H1 (cell line): ENCODE measurements at regions not wholly inside any gene's neighbourhood (a gene's known extent, or its start where the extent isn't known, plus 50 kb on each side); places are given as distances from the start of the nearest gene placed in this dataset.
"Not testable (repeated sequence)": the region's sequence is repeated elsewhere in the genome, so short reads cannot be mapped to it uniquely, and the experiment has no call there.

Experiments used
- CTCF ChIA-PET: fragments of 300-600 bp; sonication (Branson Sonifier 250); formaldehyde crosslinking; loops from one replicate; lab custom pipeline; 2021; ENCODE audit not compliant: partially characterized antibody; lab: Charles Lee
- POLR2A ChIA-PET: fragments of 300-600 bp; sonication (Branson Sonifier 250); formaldehyde crosslinking; loops from one replicate; lab custom pipeline; 2021; ENCODE audit warnings: inconsistent platforms; ENCODE audit not compliant: partially characterized antibody; lab: Charles Lee
- DNase-seq, 2 experiments: peaks; one replicate each; pipeline versions ENCODE4 v3.0.0 to v3.0.0-alpha.2; 2010 to 2022; ENCODE audit warnings: low spot score in 2 of 2, low read depth in 1 of 2, mixed read lengths in 1 of 2
- FAIRE-seq: peaks from 2 replicates; lab custom pipeline; 2011; peaks lifted over from hg19 to GRCh38; lab: Jason Lieb, UNC
- H2AFZ ChIP-seq: 2 replicates; pipeline ENCODE4 v1.8.1; 2012; ENCODE audit warnings: low read length, inconsistent platforms
- H2AK5ac ChIP-seq: 2 replicates; pipeline ENCODE4 v1.6.1; 2013; ENCODE audit warnings: low read depth, low read length
- H2BK120ac ChIP-seq: replicated peaks from 2 replicates; pipeline ENCODE3; 2013; ENCODE audit warnings: low read depth, low read length, inconsistent platforms
- H2BK12ac ChIP-seq: 2 replicates; pipeline ENCODE4 v1.6.1; 2013; ENCODE audit warnings: low read depth, low read length
- H2BK15ac ChIP-seq: 2 replicates; pipeline ENCODE4 v1.6.1; 2013; ENCODE audit warnings: low read length
- H2BK20ac ChIP-seq: 2 replicates; pipeline ENCODE4 v1.6.1; 2013; ENCODE audit warnings: low read length
- H2BK5ac ChIP-seq: 2 replicates; pipeline ENCODE4 v1.6.1; 2013; ENCODE audit warnings: low read depth, low read length
- H3K14ac ChIP-seq: 2 replicates; pipeline ENCODE4 v1.6.1; 2013; ENCODE audit warnings: inconsistent platforms; ENCODE audit not compliant: insufficient read length
- H3K18ac ChIP-seq: 2 replicates; pipeline ENCODE4 v1.6.1; 2013; ENCODE audit warnings: low read length; ENCODE audit errors: extremely low read depth
- H3K23ac ChIP-seq: 2 replicates; pipeline ENCODE4 v1.6.1; 2013; ENCODE audit warnings: inconsistent platforms; ENCODE audit not compliant: insufficient read length
- H3K23me2 ChIP-seq: 2 replicates; pipeline ENCODE4 v1.6.1; 2013; ENCODE audit warnings: low read depth, low read length
- H3K27ac ChIP-seq: 2 replicates; pipeline ENCODE4 v1.6.1; 2011; ENCODE audit warnings: low read depth, low read length, inconsistent platforms
- H3K27me3 ChIP-seq, 4 experiments: replicated peaks in 1 of 4; 1 replicate in 1 of 4; 2 replicates in 3 of 4; pipeline versions ENCODE4 v1.6.1 to v1.8.1; 2011 to 2013; ENCODE audit warnings: low read length in 3 of 4, mild to moderate bottlenecking in 3 of 4, inconsistent platforms in 2 of 4, mixed read lengths in 2 of 4, moderate library complexity in 1 of 4; ENCODE audit not compliant: control insufficient read depth in 3 of 4, insufficient read depth in 3 of 4; ENCODE audit errors: extremely low read depth in 1 of 4
- H3K36me3 ChIP-seq, 4 experiments: 2 replicates each; pipeline versions ENCODE4 v1.6.1 to v1.8.1; 2011 to 2013; ENCODE audit warnings: mild to moderate bottlenecking in 4 of 4, low read length in 3 of 4, moderate library complexity in 2 of 4, control low read depth in 1 of 4, inconsistent platforms in 1 of 4; ENCODE audit not compliant: insufficient read depth in 4 of 4, control insufficient read depth in 2 of 4
- H3K4ac ChIP-seq: replicated peaks from 2 replicates; pipeline ENCODE3; 2013; ENCODE audit warnings: low read length, low read depth, mixed read lengths, inconsistent platforms; ENCODE audit not compliant: insufficient read length
- H3K4me1 ChIP-seq, 4 experiments: replicated peaks in 1 of 4; 1 replicate in 1 of 4; 2 replicates in 3 of 4; pipeline versions ENCODE4 v1.6.1 to v1.8.1; 2011 to 2013; ENCODE audit warnings: low read length in 3 of 4, inconsistent platforms in 2 of 4, mixed read lengths in 1 of 4; ENCODE audit not compliant: insufficient read depth in 4 of 4, control insufficient read depth in 3 of 4
- H3K4me2 ChIP-seq, 2 experiments: 2 replicates each; pipeline versions ENCODE4 v1.6.1 to v1.8.1; 2011 to 2013; ENCODE audit warnings: low read depth in 2 of 2, low read length in 2 of 2, control low read depth in 1 of 2, inconsistent platforms in 1 of 2, mild to moderate bottlenecking in 1 of 2; ENCODE audit not compliant: insufficient read depth in 1 of 2
- H3K4me3 ChIP-seq, 4 experiments: fragments of 200-600, 300-600 bp in 1 of 4; sonication (generic), shearing (Covaris generic), sonication (Bioruptor Twin) in 1 of 4; 2 replicates each; pipeline versions ENCODE4 v1.5.1 to v1.8.1; 2011 to 2016; ENCODE audit warnings: low read length in 4 of 4, low read depth in 3 of 4, control low read depth in 2 of 4, inconsistent platforms in 2 of 4, mild to moderate bottlenecking in 2 of 4, mixed read lengths in 1 of 4, moderate library complexity in 1 of 4; ENCODE audit not compliant: insufficient read depth in 2 of 4; ENCODE audit errors: extremely low read depth in 1 of 4
- H3K56ac ChIP-seq: replicated peaks from 2 replicates; pipeline ENCODE3; 2013; ENCODE audit warnings: low read depth, mild to moderate bottlenecking, mixed read lengths, low read length, inconsistent platforms; ENCODE audit not compliant: insufficient read length
- H3K79me1 ChIP-seq: 2 replicates; pipeline ENCODE4 v1.6.1; 2013; ENCODE audit warnings: low read depth, low read length, control low read depth
- H3K79me2 ChIP-seq, 2 experiments: 2 replicates each; pipeline versions ENCODE4 v1.6.1 to v1.8.1; 2012 to 2013; ENCODE audit warnings: low read length in 2 of 2, mild to moderate bottlenecking in 2 of 2, inconsistent platforms in 1 of 2; ENCODE audit not compliant: insufficient read depth in 2 of 2, control insufficient read depth in 1 of 2
- H3K9ac ChIP-seq, 4 experiments: replicated peaks in 1 of 4; 1 replicate in 1 of 4; 2 replicates in 3 of 4; pipeline versions ENCODE4 v1.6.1 to v1.8.1; 2011 to 2013; ENCODE audit warnings: low read depth in 3 of 4, low read length in 3 of 4, control low read depth in 2 of 4, mild to moderate bottlenecking in 2 of 4, moderate library complexity in 2 of 4, inconsistent platforms in 1 of 4; ENCODE audit errors: extremely low read depth in 1 of 4
- H3K9me3 ChIP-seq, 2 experiments: 2 replicates each; pipeline versions ENCODE4 v1.6.1 to v1.8.1; 2012 to 2013; ENCODE audit warnings: mild to moderate bottlenecking in 2 of 2, moderate library complexity in 2 of 2, control low read depth in 1 of 2, inconsistent platforms in 1 of 2, low read depth in 1 of 2, low read length in 1 of 2, mixed read lengths in 1 of 2; ENCODE audit not compliant: insufficient read depth in 2 of 2
- H4K20me1 ChIP-seq, 2 experiments: replicated peaks in 1 of 2; 2 replicates each; pipeline versions ENCODE3 to v1.8.1; 2011 to 2013; ENCODE audit warnings: inconsistent platforms in 2 of 2, low read length in 2 of 2, mild to moderate bottlenecking in 1 of 2; ENCODE audit not compliant: insufficient read depth in 2 of 2, control insufficient read depth in 1 of 2
- H4K5ac ChIP-seq: 2 replicates; pipeline ENCODE4 v1.6.1; 2013; ENCODE audit warnings: low read length, low read depth, mixed read lengths, inconsistent platforms; ENCODE audit not compliant: insufficient read length
- H4K8ac ChIP-seq: 2 replicates; pipeline ENCODE4 v1.8.0; 2013; ENCODE audit warnings: mild to moderate bottlenecking, moderate library complexity, low read length, inconsistent platforms; ENCODE audit not compliant: insufficient read depth; ENCODE audit errors: extremely low read depth
- H4K91ac ChIP-seq: replicated peaks from 2 replicates; pipeline ENCODE3; 2013; ENCODE audit warnings: low read length, mixed read lengths, inconsistent platforms; ENCODE audit not compliant: insufficient read length
- WGBS, 2 experiments: shearing (Covaris generic) in 1 of 2; methylation state at CpG; one replicate each; pipeline versions ENCODE4 v1.1.6 to v1.1.7; 2013 to 2015; ENCODE audit warnings: low lambda C conversion rate in 2 of 2, mixed read lengths in 2 of 2, inconsistent platforms in 1 of 2, low coverage in 1 of 2, missing lambda C conversion rate in 1 of 2; ENCODE audit not compliant: insufficient replicate concordance in 2 of 2, insufficient coverage in 1 of 2, insufficient read length in 1 of 2; ENCODE audit errors: extremely low coverage in 1 of 2, missing lambda C conversion rate in 1 of 2; 5-methylcytosine and 5-hydroxymethylcytosine counted together

- CTCF ChIA-PET, H3K9ac ChIP-seq, H3K79me1 ChIP-seq, H3K4me2 ChIP-seq, H3K4me1 ChIP-seq, DNase-seq, H3K23ac ChIP-seq, H2BK15ac ChIP-seq, H2AFZ ChIP-seq, H2BK20ac ChIP-seq, H2BK12ac ChIP-seq, H3K36me3 ChIP-seq, H3K56ac ChIP-seq, H4K5ac ChIP-seq, H3K23me2 ChIP-seq, H3K4me3 ChIP-seq, H2BK5ac ChIP-seq, H3K9me3 ChIP-seq, H3K27ac ChIP-seq, H4K20me1 ChIP-seq, H3K79me2 ChIP-seq, H4K8ac ChIP-seq, H3K27me3 ChIP-seq, H2BK120ac ChIP-seq, POLR2A ChIA-PET, H2AK5ac ChIP-seq, H3K4ac ChIP-seq, H4K91ac ChIP-seq, H3K14ac ChIP-seq, FAIRE-seq, H3K18ac ChIP-seq: not testable (repeated sequence)
- 95% methylated on average over 4 of the region's 4 CpGs; no CpG with 5 or more reads in 1 of the 2 experiments for WGBS, 2 experiments
These were observed 761.3 kb downstream of the PCDH11X start for GRCh38 chrX:92540461-92540860.

GRCh38 chrX:92558323-92558722 is 779.1 kb downstream of the PCDH11X start:
- H3K79me2 ChIP-seq, POLR2A ChIA-PET, H3K4me1 ChIP-seq, H4K8ac ChIP-seq, H3K4me3 ChIP-seq, H3K18ac ChIP-seq, H3K27me3 ChIP-seq, H3K9ac ChIP-seq, H3K36me3 ChIP-seq, H4K5ac ChIP-seq, FAIRE-seq, DNase-seq, H4K20me1 ChIP-seq, H3K14ac ChIP-seq, H3K4me2 ChIP-seq, H3K23me2 ChIP-seq, H3K56ac ChIP-seq, H2AFZ ChIP-seq, H3K9me3 ChIP-seq, H3K27ac ChIP-seq, H2BK12ac ChIP-seq, H3K79me1 ChIP-seq, H2BK5ac ChIP-seq, H2BK15ac ChIP-seq, H2AK5ac ChIP-seq, H2BK120ac ChIP-seq, H3K23ac ChIP-seq, H2BK20ac ChIP-seq, H4K91ac ChIP-seq, H3K4ac ChIP-seq, CTCF ChIA-PET: not testable (repeated sequence)
